ENCODE measurements at regions not wholly inside any gene's neighbourhood (a gene's known extent, or its start where the extent isn't known, plus 50 kb on each side); places are given as distances from the start of the nearest gene placed in this dataset.
"Not testable (repeated sequence)": the region's sequence is repeated elsewhere in the genome, so short reads cannot be mapped to it uniquely, and the experiment has no call there.

- H3K4me3 ChIP-seq (ENCODE audit: low read length) = no peak overlapping the region
- DNase-seq (ENCODE audit: low read depth) = no peak
- TF ChIP-seq, protein P1, sequence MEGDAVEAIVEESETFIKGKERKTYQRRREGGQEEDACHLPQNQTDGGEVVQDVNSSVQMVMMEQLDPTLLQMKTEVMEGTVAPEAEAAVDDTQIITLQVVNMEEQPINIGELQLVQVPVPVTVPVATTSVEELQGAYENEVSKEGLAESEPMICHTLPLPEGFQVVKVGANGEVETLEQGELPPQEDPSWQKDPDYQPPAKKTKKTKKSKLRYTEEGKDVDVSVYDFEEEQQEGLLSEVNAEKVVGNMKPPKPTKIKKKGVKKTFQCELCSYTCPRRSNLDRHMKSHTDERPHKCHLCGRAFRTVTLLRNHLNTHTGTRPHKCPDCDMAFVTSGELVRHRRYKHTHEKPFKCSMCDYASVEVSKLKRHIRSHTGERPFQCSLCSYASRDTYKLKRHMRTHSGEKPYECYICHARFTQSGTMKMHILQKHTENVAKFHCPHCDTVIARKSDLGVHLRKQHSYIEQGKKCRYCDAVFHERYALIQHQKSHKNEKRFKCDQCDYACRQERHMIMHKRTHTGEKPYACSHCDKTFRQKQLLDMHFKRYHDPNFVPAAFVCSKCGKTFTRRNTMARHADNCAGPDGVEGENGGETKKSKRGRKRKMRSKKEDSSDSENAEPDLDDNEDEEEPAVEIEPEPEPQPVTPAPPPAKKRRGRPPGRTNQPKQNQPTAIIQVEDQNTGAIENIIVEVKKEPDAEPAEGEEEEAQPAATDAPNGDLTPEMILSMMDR (conservative IDR thresholded peaks at IDR 0.05; ENCODE audit: low read length) = no peak
Measured at GRCh38 chr2:100744589-100744988, 75.3 kb upstream of the NPAS2 start.

- TF ChIP-seq, protein P1 (conservative IDR thresholded peaks at IDR 0.05; ENCODE audit: low read length) = no peak
- H3K4me3 ChIP-seq (ENCODE audit: low read length) = no peak overlapping the region
- no peak for DNase-seq (ENCODE audit: low read depth)
Measured at GRCh38 chr2:100745604-100746003, 74.3 kb upstream of the NPAS2 start.

- no peak for DNase-seq (ENCODE audit: low read depth)
Measured at GRCh38 chr2:100747551-100747950, 72.4 kb upstream of the NPAS2 start.

GRCh38 chr2:100747996-100748615 lies 71.8 kb upstream of the NPAS2 start:
- no peak overlapping the region for H3K4me3 ChIP-seq (ENCODE audit: low read length)
- no peak for DNase-seq (ENCODE audit: low read depth)
- TF ChIP-seq, protein P1 (conservative IDR thresholded peaks at IDR 0.05; ENCODE audit: low read length) = no peak

More at GRCh38 chr2:100747551-100747950, 72.4 kb upstream of the NPAS2 start:
- TF ChIP-seq, protein P1 (conservative IDR thresholded peaks at IDR 0.05; ENCODE audit: low read length) = no peak
- no peak overlapping the region for H3K4me3 ChIP-seq (ENCODE audit: low read length)

- DNase-seq (ENCODE audit: low read depth) = no peak
- TF ChIP-seq, protein P1 (conservative IDR thresholded peaks at IDR 0.05; ENCODE audit: low read length) = no peak
- no peak overlapping the region for H3K4me3 ChIP-seq (ENCODE audit: low read length)
Measured at GRCh38 chr2:100748673-100749072, 71.3 kb upstream of the NPAS2 start.

GRCh38 chr2:100749771-100750542 lies 70.0 kb upstream of the NPAS2 start:
- H3K4me3 ChIP-seq (ENCODE audit: low read length) = no peak overlapping the region

GRCh38 chr2:100751871-100752625 lies 67.9 kb upstream of the NPAS2 start:
- not testable (repeated sequence) for DNase-seq (ENCODE audit: low read depth); H3K4me3 ChIP-seq (ENCODE audit: low read length)

More at GRCh38 chr2:100749771-100750542, 70.0 kb upstream of the NPAS2 start:
- TF ChIP-seq, protein P1 (conservative IDR thresholded peaks at IDR 0.05; ENCODE audit: low read length) = no peak
- DNase-seq (ENCODE audit: low read depth) = no peak
